HepG2 (cell line): ENCODE measurements at regions not wholly inside any gene's neighbourhood (a gene's known extent, or its start where the extent isn't known, plus 50 kb on each side); places are given as distances from the start of the nearest gene placed in this dataset.

ENCODE experiments used
- ATAC-seq: fragments of 200-7000 bp; cut with Tn5 transposase; 3 replicates; pipeline ENCODE4 v1.9.1; 2020; ENCODE audit warnings: mild to moderate bottlenecking, moderate library complexity
- BruUV-seq: library from RNA; stranded (reverse); fragments of 400-500 nt; replicated peaks from 2 replicates; lab custom pipeline; 2021; lab: Mats Ljungman, UMichigan
- CTCF ChIA-PET: fragments of 300-600 bp; formaldehyde crosslinking; extraction: SDS; loops from one replicate; lab custom pipeline; 2021; ENCODE audit warnings: low total read pairs, inconsistent platforms, low intra/inter-chr PET ratio; lab: Yijun Ruan, JAX
- POLR2A ChIA-PET: fragments of 350-600 bp; sonication (Branson Sonifier 250); formaldehyde crosslinking; loops from one replicate; lab custom pipeline; 2020; ENCODE audit warnings: antibody characterized with exemption, inconsistent platforms; lab: Yijun Ruan, JAX
- DNase-seq: peaks from one replicate; pipeline ENCODE4 v3.0.0-alpha.2; 2015; ENCODE audit warnings: low spot score
- FAIRE-seq: peaks from 3 replicates; lab custom pipeline; 2011; peaks lifted over from hg19 to GRCh38; lab: Jason Lieb, UNC
- H2AFZ ChIP-seq: one replicate; pipeline ENCODE4 v1.6.1; 2011; ENCODE audit warnings: low read length, inconsistent platforms
- H3K27ac ChIP-seq: fragments of 300-600 bp; 3 replicates; pipeline ENCODE4 v1.8.0; 2011; ENCODE audit warnings: mixed run types, mild to moderate bottlenecking, mixed read lengths, low read length, inconsistent platforms; ENCODE audit not compliant: insufficient read depth; ENCODE audit errors: extremely low read length
- H3K27me3 ChIP-seq, 2 experiments: fragments of 200-600 bp in 1 of 2; 2 replicates in 1 of 2; 3 replicates in 1 of 2; pipeline versions ENCODE4 v1.6.0 to v1.8.0; 2011; ENCODE audit warnings: low read length in 2 of 2, mild to moderate bottlenecking in 2 of 2, moderate library complexity in 2 of 2, inconsistent platforms in 1 of 2; ENCODE audit not compliant: insufficient read depth in 2 of 2, control insufficient read depth in 1 of 2
- H3K36me3 ChIP-seq, 2 experiments: fragments of 200-600 bp in 1 of 2; replicated peaks in 1 of 2; 2 replicates in 1 of 2; 3 replicates in 1 of 2; pipeline versions ENCODE4 v1.5.1 to v1.8.0; 2011; ENCODE audit warnings: low read length in 2 of 2, inconsistent platforms in 1 of 2; ENCODE audit not compliant: insufficient read depth in 2 of 2, control insufficient read depth in 1 of 2
- H3K4me1 ChIP-seq: 2 replicates; pipeline ENCODE4 v1.5.1; 2012; ENCODE audit warnings: low read length, inconsistent platforms; ENCODE audit not compliant: insufficient read depth
- H3K4me2 ChIP-seq: 2 replicates; pipeline ENCODE4 v1.6.0; 2011; ENCODE audit warnings: low read depth, low read length, inconsistent platforms
- H3K4me3 ChIP-seq, 3 experiments: fragments of 200-600 bp in 1 of 3; sonication (generic), shearing (Covaris generic) in 1 of 3; replicated peaks in 1 of 3; 2 replicates each; pipeline ENCODE4 v1.5.1; 2011 to 2016; ENCODE audit warnings: low read length in 3 of 3, inconsistent platforms in 2 of 3, low read depth in 2 of 3, mild to moderate bottlenecking in 2 of 3, control low read depth in 1 of 3, mixed read lengths in 1 of 3; ENCODE audit not compliant: insufficient read depth in 1 of 3
- H3K79me2 ChIP-seq: one replicate; pipeline ENCODE4 v1.6.1; 2011; ENCODE audit warnings: low read length, inconsistent platforms; ENCODE audit not compliant: insufficient read depth
- H3K9ac ChIP-seq: 2 replicates; pipeline ENCODE4 v1.6.0; 2011; ENCODE audit warnings: mild to moderate bottlenecking, low read depth, low read length, inconsistent platforms; ENCODE audit not compliant: insufficient read depth
- H3K9me3 ChIP-seq: 2 replicates; pipeline ENCODE4 v1.5.1; 2012; ENCODE audit warnings: mild to moderate bottlenecking, low read length
- H4K20me1 ChIP-seq: 2 replicates; pipeline ENCODE4 v1.6.0; 2011; ENCODE audit warnings: inconsistent platforms, mild to moderate bottlenecking, low read length, moderate library complexity; ENCODE audit not compliant: insufficient read depth
- CREM ChIP-seq, 2 experiments: sonication (generic) in 1 of 2; formaldehyde crosslinking in 1 of 2; IDR thresholded peaks; 2 replicates each; pipeline versions ENCODE4 v1.4.0 to v1.6.1; 2016 to 2020; ENCODE audit warnings: antibody characterized with exemption in 1 of 2, mild to moderate bottlenecking in 1 of 2, missing genetic modification reagents in 1 of 2
- CTCF ChIP-seq: sonication (generic); formaldehyde crosslinking; IDR thresholded peaks from 2 replicates; pipeline ENCODE4 v1.5.0; 2020; ENCODE audit warnings: mild to moderate bottlenecking, missing genetic modification reagents, moderate library complexity
- DPF2 ChIP-seq: sonication (generic); formaldehyde crosslinking; IDR thresholded peaks from 2 replicates; pipeline ENCODE4 v1.4.0; 2020; ENCODE audit warnings: mild to moderate bottlenecking, low read depth, missing genetic modification reagents, borderline replicate concordance
- HES4 ChIP-seq: sonication (generic); formaldehyde crosslinking; IDR thresholded peaks from 2 replicates; pipeline ENCODE4 v1.9.0; 2021; ENCODE audit warnings: mild to moderate bottlenecking, missing genetic modification reagents, borderline replicate concordance
- HNRNPK ChIP-seq: fragments of 200-400 bp; formaldehyde crosslinking; IDR thresholded peaks from 2 replicates; pipeline ENCODE4 v1.6.1; 2018; ENCODE audit warnings: low read length, low read depth, moderate library complexity, mild to moderate bottlenecking; ENCODE audit not compliant: poor library complexity, severe bottlenecking
- KLF9 ChIP-seq: IDR thresholded peaks from 2 replicates; pipeline ENCODE4 v1.6.1; 2016; ENCODE audit warnings: low read depth
- ZNF558 ChIP-seq: sonication (generic); formaldehyde crosslinking; IDR thresholded peaks from 2 replicates; pipeline ENCODE4 v1.9.0; 2022; ENCODE audit warnings: mild to moderate bottlenecking, missing genetic modification reagents, borderline replicate concordance
- ZNF619 ChIP-seq: sonication (generic); formaldehyde crosslinking; IDR thresholded peaks from 2 replicates; pipeline ENCODE4 v1.4.0; 2020; ENCODE audit warnings: mild to moderate bottlenecking, missing genetic modification reagents
- ZSCAN9 ChIP-seq: IDR thresholded peaks from 2 replicates; pipeline ENCODE4 v1.6.1; 2016; ENCODE audit warnings: borderline replicate concordance
- WGBS: methylation state at CpG from one replicate; pipeline ENCODE4 v1.1.6; 2017; ENCODE audit warnings: low lambda C conversion rate; 5-methylcytosine and 5-hydroxymethylcytosine counted together
- in situ Hi-C: cut with HindIII; loops from 2 replicates; pipeline ENCODE4 v1.10.0; 2017; ENCODE audit warnings: low pct_unique_long_range_greater_than_20kb; ENCODE audit not compliant: extremely low pct_ligation_motif_present
- intact Hi-C: fragments of 100-400 bp; cut with micrococcal nuclease; formaldehyde crosslinking; loops from one replicate; pipeline ENCODE4 v1.10.0; 2022; ENCODE audit not compliant: unreplicated experiment
- TF ChIP-seq, protein P1 (sequence below): sonication (generic); formaldehyde crosslinking; IDR thresholded peaks from 2 replicates; pipeline ENCODE4 v1.9.0; 2021; ENCODE audit warnings: missing genetic modification reagents, mild to moderate bottlenecking, borderline replicate concordance
- TF ChIP-seq, protein P2 (sequence below): IDR thresholded peaks from 2 replicates; pipeline ENCODE4 v1.6.1; 2016; ENCODE audit warnings: mild to moderate bottlenecking, missing biosample characterization, missing genetic modification reagents
- TF ChIP-seq, protein P3 (sequence below): sonication (generic); formaldehyde crosslinking; IDR thresholded peaks from 2 replicates; pipeline ENCODE4 v1.4.0; 2020; ENCODE audit warnings: mild to moderate bottlenecking, missing genetic modification reagents

DNA sequence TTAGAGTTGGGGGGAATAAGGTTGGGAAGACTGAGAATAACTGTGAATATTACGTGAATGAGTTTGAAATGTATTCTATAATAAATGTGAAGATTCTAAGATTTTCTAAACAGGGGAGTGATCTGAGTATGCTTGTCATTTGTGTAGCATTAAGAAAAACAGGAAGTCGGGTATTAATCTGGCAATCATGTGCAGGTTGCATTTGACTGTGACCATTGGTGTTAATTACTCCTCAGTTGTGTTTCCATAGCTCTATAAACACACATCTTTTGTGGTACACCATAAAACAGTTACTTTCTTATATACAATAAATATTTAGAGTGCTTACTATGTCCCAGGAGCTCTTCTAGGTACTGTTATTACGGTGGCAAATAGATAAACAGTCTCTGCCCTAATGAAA lies 434.4 kb upstream of the PDE3A start (continued):
- TF ChIP-seq ZNF558 (no peak), KLF9 (CRISPR knock-in tag) (no peak), CTCF (no peak), CREM (IDR thresholded peaks at IDR 0.05) (no peak), CREM (CRISPR knock-in tag; IDR thresholded peaks at IDR 0.05) (no peak), DPF2 (CRISPR knock-in tag) (no peak)
- TF ChIP-seq, protein P1, sequence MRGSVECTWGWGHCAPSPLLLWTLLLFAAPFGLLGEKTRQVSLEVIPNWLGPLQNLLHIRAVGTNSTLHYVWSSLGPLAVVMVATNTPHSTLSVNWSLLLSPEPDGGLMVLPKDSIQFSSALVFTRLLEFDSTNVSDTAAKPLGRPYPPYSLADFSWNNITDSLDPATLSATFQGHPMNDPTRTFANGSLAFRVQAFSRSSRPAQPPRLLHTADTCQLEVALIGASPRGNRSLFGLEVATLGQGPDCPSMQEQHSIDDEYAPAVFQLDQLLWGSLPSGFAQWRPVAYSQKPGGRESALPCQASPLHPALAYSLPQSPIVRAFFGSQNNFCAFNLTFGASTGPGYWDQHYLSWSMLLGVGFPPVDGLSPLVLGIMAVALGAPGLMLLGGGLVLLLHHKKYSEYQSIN (CRISPR knock-in tag): no peak
- TF ChIP-seq, all 625 proteins: peak for 0

DNA sequence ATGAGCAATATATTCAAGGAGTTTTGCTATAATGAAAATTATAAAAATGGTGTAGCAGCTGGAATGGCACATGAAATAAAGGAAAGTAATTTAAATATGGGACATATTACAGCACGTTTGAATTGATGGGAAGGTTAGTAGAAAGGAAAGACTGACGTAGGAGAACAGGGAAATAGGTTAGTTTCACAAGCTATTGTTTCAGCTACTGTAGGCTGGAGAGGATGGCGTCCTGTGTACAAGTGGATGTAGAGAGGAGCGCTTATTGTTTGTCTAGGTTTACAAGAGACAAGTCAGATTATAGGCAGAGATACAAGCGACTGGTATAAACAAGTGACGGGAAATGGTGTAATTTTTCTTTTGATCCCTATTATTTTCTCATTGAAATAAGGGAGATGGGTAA lies 431.2 kb upstream of the PDE3A start:
- no peaks in the 10 kb centered on the region for H4K20me1 ChIP-seq
- H3K9ac ChIP-seq: no peak overlapping the region
- 13% methylated on average over 6 of the region's 6 CpGs for WGBS
- no peaks in the 10 kb centered on the region for H3K4me1 ChIP-seq
- no peaks in the 10 kb centered on the region for H3K9me3 ChIP-seq
- ATAC-seq: no peak
- ChIA-PET POLR2A (no interaction called here), CTCF (no interaction called here)
- H3K27ac ChIP-seq: no peak overlapping the region
- no peaks in the 10 kb centered on the region for H3K27me3 ChIP-seq
- no peak overlapping the region for H2AFZ ChIP-seq
- H3K4me3 ChIP-seq: no peak overlapping the region
- no peak for TF ChIP-seq HNRNPK
- TF ChIP-seq, protein P2, sequence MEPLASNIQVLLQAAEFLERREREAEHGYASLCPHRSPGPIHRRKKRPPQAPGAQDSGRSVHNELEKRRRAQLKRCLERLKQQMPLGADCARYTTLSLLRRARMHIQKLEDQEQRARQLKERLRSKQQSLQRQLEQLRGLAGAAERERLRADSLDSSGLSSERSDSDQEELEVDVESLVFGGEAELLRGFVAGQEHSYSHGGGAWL (CRISPR knock-in tag): no peak
- TF ChIP-seq HES4 (CRISPR knock-in tag): no peak
- no peak for TF ChIP-seq ZSCAN9
- TF ChIP-seq ZNF619 (CRISPR knock-in tag): no peak
- TF ChIP-seq, protein P3, sequence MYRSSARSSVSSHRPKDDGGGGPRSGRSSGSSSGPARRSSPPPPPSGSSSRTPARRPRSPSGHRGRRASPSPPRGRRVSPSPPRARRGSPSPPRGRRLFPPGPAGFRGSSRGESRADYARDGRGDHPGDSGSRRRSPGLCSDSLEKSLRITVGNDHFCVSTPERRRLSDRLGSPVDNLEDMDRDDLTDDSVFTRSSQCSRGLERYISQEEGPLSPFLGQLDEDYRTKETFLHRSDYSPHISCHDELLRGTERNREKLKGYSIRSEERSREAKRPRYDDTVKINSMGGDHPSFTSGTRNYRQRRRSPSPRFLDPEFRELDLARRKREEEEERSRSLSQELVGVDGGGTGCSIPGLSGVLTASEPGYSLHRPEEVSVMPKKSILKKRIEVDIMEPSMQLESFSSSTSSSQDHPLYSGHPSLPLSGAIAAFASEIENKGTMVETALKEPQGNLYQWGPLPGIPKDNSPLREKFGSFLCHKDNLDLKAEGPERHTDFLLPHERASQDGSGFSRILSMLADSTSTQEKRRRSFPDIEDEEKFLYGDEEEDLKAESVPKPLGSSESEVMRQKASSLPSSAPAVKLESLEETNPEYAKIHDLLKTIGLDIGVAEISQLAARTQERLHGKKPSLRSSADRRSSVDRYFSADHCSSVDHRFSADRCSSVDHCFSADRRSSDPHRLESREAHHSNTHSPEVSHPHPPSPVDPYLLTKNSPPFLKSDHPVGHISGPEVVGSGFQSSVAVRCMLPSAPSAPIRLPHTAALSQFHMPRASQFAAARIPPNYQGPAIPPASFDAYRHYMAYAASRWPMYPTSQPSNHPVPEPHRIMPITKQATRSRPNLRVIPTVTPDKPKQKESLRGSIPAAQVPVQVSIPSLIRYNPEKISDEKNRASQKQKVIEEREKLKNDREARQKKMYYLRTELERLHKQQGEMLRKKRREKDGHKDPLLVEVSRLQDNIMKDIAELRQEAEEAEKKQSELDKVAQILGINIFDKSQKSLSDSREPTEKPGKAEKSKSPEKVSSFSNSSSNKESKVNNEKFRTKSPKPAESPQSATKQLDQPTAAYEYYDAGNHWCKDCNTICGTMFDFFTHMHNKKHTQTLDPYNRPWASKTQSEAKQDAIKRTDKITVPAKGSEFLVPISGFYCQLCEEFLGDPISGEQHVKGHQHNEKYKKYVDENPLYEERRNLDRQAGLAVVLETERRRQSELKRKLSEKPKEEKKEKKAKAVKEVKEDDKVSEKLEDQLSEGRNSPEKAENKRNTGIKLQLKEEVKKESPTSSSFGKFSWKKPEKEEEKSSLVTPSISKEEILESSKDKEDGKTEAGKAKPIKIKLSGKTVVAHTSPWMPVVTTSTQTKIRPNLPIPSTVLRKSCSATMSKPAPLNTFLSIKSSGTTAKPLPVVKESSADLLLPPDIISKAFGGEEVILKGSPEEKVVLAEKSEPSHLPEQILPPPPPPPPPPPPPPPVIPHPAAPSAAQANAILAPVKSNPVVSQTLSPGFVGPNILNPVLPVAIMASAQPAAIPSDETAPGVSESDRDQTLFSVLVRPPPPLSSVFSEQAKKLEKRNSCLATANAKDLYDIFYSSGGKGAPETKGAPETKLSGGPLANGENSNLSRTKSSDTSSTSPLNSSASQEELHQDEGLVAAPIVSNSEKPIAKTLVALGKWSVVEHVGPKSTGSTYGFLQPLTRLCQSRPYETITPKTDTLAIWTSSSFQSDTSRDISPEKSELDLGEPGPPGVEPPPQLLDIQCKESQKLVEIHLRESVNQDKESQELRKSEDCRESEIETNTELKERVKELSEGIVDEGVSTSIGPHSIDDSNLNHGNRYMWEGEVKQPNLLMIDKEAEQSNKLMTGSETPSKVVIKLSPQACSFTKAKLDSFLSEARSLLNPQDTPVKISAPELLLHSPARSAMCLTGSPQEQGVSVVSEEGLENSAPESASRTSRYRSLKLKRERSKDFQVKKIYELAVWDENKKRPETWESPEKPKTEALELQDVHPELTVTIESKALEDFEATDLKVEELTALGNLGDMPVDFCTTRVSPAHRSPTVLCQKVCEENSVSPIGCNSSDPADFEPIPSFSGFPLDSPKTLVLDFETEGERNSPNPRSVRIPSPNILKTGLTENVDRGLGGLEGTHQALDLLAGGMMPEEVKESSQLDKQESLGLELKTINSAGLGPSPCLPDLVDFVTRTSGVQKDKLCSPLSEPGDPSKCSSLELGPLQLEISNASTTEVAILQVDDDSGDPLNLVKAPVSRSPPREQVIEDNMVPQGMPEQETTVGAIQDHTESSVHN: no peak
- intact Hi-C loops (no loop called here), in situ Hi-C loops (no loop called here)
- no peak for FAIRE-seq
- no peak for DNase-seq
- no peak overlapping the region for H3K4me2 ChIP-seq
- H3K36me3 ChIP-seq: no peaks in the 10 kb centered on the region
- no peaks in the 10 kb centered on the region for H3K79me2 ChIP-seq
- no TSS peak for BruUV-seq
